ENCODE measurements at regions not wholly inside any gene's neighbourhood (a gene's known extent, or its start where the extent isn't known, plus 50 kb on each side); places are given as distances from the start of the nearest gene placed in this dataset.

- DNase-seq (ENCODE audit: low spot score) = no peak
These were observed 128.4 kb upstream of the JAG1 start for GRCh38 chr20:10802236-10802635.

- DNase-seq (ENCODE audit: low spot score) = no peak
These were observed 132.0 kb upstream of the JAG1 start for GRCh38 chr20:10805764-10806163.

GRCh38 chr20:10806539-10806938, 132.7 kb upstream of the JAG1 start:
- no peak for DNase-seq (ENCODE audit: low spot score)

- no peak for DNase-seq (ENCODE audit: low spot score)
These were observed 133.2 kb upstream of the JAG1 start for GRCh38 chr20:10807013-10807412.

- DNase-seq (ENCODE audit: low spot score) = no peak
These were observed 139.0 kb upstream of the JAG1 start for GRCh38 chr20:10812759-10813327.

GRCh38 chr20:10823585-10823984, 149.8 kb upstream of the JAG1 start:
- DNase-seq (ENCODE audit: low spot score) = peak; percentile 25

- DNase-seq (ENCODE audit: low spot score) = no peak
These were observed 151.1 kb upstream of the JAG1 start for GRCh38 chr20:10824750-10825500.

GRCh38 chr20:10826111-10826510, 152.3 kb upstream of the JAG1 start:
- no peak for DNase-seq (ENCODE audit: low spot score)

- DNase-seq (ENCODE audit: low spot score) = peak; percentile 25
These were observed 154.4 kb upstream of the JAG1 start for GRCh38 chr20:10828180-10828579.

- DNase-seq (ENCODE audit: low spot score) = no peak
These were observed 158.3 kb upstream of the JAG1 start for GRCh38 chr20:10832141-10832540.

GRCh38 chr20:10837901-10838300, 164.1 kb upstream of the JAG1 start:
- no peak for DNase-seq (ENCODE audit: low spot score)

- DNase-seq (ENCODE audit: low spot score) = no peak
These were observed 168.3 kb upstream of the JAG1 start for GRCh38 chr20:10842116-10842515.

- DNase-seq (ENCODE audit: low spot score) = no peak
These were observed 169.4 kb upstream of the JAG1 start for GRCh38 chr20:10843146-10843711.

GRCh38 chr20:10846766-10847165, 173.0 kb upstream of the JAG1 start:
- no peak for DNase-seq (ENCODE audit: low spot score)

- peak; percentile 59 for DNase-seq (ENCODE audit: low spot score)
These were observed 175.1 kb upstream of the JAG1 start for GRCh38 chr20:10848810-10849370.

GRCh38 chr20:10853176-10853575, 179.4 kb upstream of the JAG1 start:
- DNase-seq (ENCODE audit: low spot score) = no peak

- no peak for DNase-seq (ENCODE audit: low spot score)
These were observed 179.9 kb upstream of the JAG1 start for GRCh38 chr20:10853731-10854130.

- DNase-seq (ENCODE audit: low spot score) = no peak
These were observed 181.2 kb upstream of the JAG1 start for GRCh38 chr20:10854976-10855375.

GRCh38 chr20:10855778-10856177, 182.0 kb upstream of the JAG1 start:
- DNase-seq (ENCODE audit: low spot score) = no peak

- peak; percentile 24 for DNase-seq (ENCODE audit: low spot score)
These were observed 182.6 kb upstream of the JAG1 start for GRCh38 chr20:10856237-10857015.

GRCh38 chr20:10857352-10858070, 183.7 kb upstream of the JAG1 start:
- DNase-seq (ENCODE audit: low spot score) = peak; percentile 36

Data from HT-29 (cell line).